H1 (cell line): ENCODE measurements at regions not wholly inside any gene's neighbourhood (a gene's known extent, or its start where the extent isn't known, plus 50 kb on each side); places are given as distances from the start of the nearest gene placed in this dataset.

Experiments
- CTCF ChIA-PET: fragments of 300-600 bp; sonication (Branson Sonifier 250); formaldehyde crosslinking; loops from one replicate; lab custom pipeline; 2021; ENCODE audit not compliant: partially characterized antibody; lab: Charles Lee
- POLR2A ChIA-PET: fragments of 300-600 bp; sonication (Branson Sonifier 250); formaldehyde crosslinking; loops from one replicate; lab custom pipeline; 2021; ENCODE audit warnings: inconsistent platforms; ENCODE audit not compliant: partially characterized antibody; lab: Charles Lee
- DNase-seq, 2 experiments: peaks; one replicate each; pipeline versions ENCODE4 v3.0.0 to v3.0.0-alpha.2; 2010 to 2022; ENCODE audit warnings: low spot score in 2 of 2, low read depth in 1 of 2, mixed read lengths in 1 of 2
- FAIRE-seq: peaks from 2 replicates; lab custom pipeline; 2011; peaks lifted over from hg19 to GRCh38; lab: Jason Lieb, UNC
- H2AFZ ChIP-seq: 2 replicates; pipeline ENCODE4 v1.8.1; 2012; ENCODE audit warnings: low read length, inconsistent platforms
- H2AK5ac ChIP-seq: 2 replicates; pipeline ENCODE4 v1.6.1; 2013; ENCODE audit warnings: low read depth, low read length
- H2BK120ac ChIP-seq: replicated peaks from 2 replicates; pipeline ENCODE3; 2013; ENCODE audit warnings: low read depth, low read length, inconsistent platforms
- H2BK12ac ChIP-seq: 2 replicates; pipeline ENCODE4 v1.6.1; 2013; ENCODE audit warnings: low read depth, low read length
- H2BK15ac ChIP-seq: 2 replicates; pipeline ENCODE4 v1.6.1; 2013; ENCODE audit warnings: low read length
- H2BK20ac ChIP-seq: 2 replicates; pipeline ENCODE4 v1.6.1; 2013; ENCODE audit warnings: low read length
- H2BK5ac ChIP-seq: 2 replicates; pipeline ENCODE4 v1.6.1; 2013; ENCODE audit warnings: low read depth, low read length
- H3K14ac ChIP-seq: 2 replicates; pipeline ENCODE4 v1.6.1; 2013; ENCODE audit warnings: inconsistent platforms; ENCODE audit not compliant: insufficient read length
- H3K18ac ChIP-seq: 2 replicates; pipeline ENCODE4 v1.6.1; 2013; ENCODE audit warnings: low read length; ENCODE audit errors: extremely low read depth
- H3K23ac ChIP-seq: 2 replicates; pipeline ENCODE4 v1.6.1; 2013; ENCODE audit warnings: inconsistent platforms; ENCODE audit not compliant: insufficient read length
- H3K23me2 ChIP-seq: 2 replicates; pipeline ENCODE4 v1.6.1; 2013; ENCODE audit warnings: low read depth, low read length
- H3K27ac ChIP-seq: 2 replicates; pipeline ENCODE4 v1.6.1; 2011; ENCODE audit warnings: low read depth, low read length, inconsistent platforms
- H3K27me3 ChIP-seq, 4 experiments: replicated peaks in 1 of 4; 1 replicate in 1 of 4; 2 replicates in 3 of 4; pipeline versions ENCODE4 v1.6.1 to v1.8.1; 2011 to 2013; ENCODE audit warnings: low read length in 3 of 4, mild to moderate bottlenecking in 3 of 4, inconsistent platforms in 2 of 4, mixed read lengths in 2 of 4, moderate library complexity in 1 of 4; ENCODE audit not compliant: control insufficient read depth in 3 of 4, insufficient read depth in 3 of 4; ENCODE audit errors: extremely low read depth in 1 of 4
- H3K36me3 ChIP-seq, 4 experiments: 2 replicates each; pipeline versions ENCODE4 v1.6.1 to v1.8.1; 2011 to 2013; ENCODE audit warnings: mild to moderate bottlenecking in 4 of 4, low read length in 3 of 4, moderate library complexity in 2 of 4, control low read depth in 1 of 4, inconsistent platforms in 1 of 4; ENCODE audit not compliant: insufficient read depth in 4 of 4, control insufficient read depth in 2 of 4
- H3K4ac ChIP-seq: replicated peaks from 2 replicates; pipeline ENCODE3; 2013; ENCODE audit warnings: low read length, low read depth, mixed read lengths, inconsistent platforms; ENCODE audit not compliant: insufficient read length
- H3K4me1 ChIP-seq, 4 experiments: replicated peaks in 1 of 4; 1 replicate in 1 of 4; 2 replicates in 3 of 4; pipeline versions ENCODE4 v1.6.1 to v1.8.1; 2011 to 2013; ENCODE audit warnings: low read length in 3 of 4, inconsistent platforms in 2 of 4, mixed read lengths in 1 of 4; ENCODE audit not compliant: insufficient read depth in 4 of 4, control insufficient read depth in 3 of 4
- H3K4me2 ChIP-seq, 2 experiments: 2 replicates each; pipeline versions ENCODE4 v1.6.1 to v1.8.1; 2011 to 2013; ENCODE audit warnings: low read depth in 2 of 2, low read length in 2 of 2, control low read depth in 1 of 2, inconsistent platforms in 1 of 2, mild to moderate bottlenecking in 1 of 2; ENCODE audit not compliant: insufficient read depth in 1 of 2
- H3K4me3 ChIP-seq, 4 experiments: fragments of 200-600, 300-600 bp in 1 of 4; sonication (generic), shearing (Covaris generic), sonication (Bioruptor Twin) in 1 of 4; 2 replicates each; pipeline versions ENCODE4 v1.5.1 to v1.8.1; 2011 to 2016; ENCODE audit warnings: low read length in 4 of 4, low read depth in 3 of 4, control low read depth in 2 of 4, inconsistent platforms in 2 of 4, mild to moderate bottlenecking in 2 of 4, mixed read lengths in 1 of 4, moderate library complexity in 1 of 4; ENCODE audit not compliant: insufficient read depth in 2 of 4; ENCODE audit errors: extremely low read depth in 1 of 4
- H3K56ac ChIP-seq: replicated peaks from 2 replicates; pipeline ENCODE3; 2013; ENCODE audit warnings: low read depth, mild to moderate bottlenecking, mixed read lengths, low read length, inconsistent platforms; ENCODE audit not compliant: insufficient read length
- H3K79me1 ChIP-seq: 2 replicates; pipeline ENCODE4 v1.6.1; 2013; ENCODE audit warnings: low read depth, low read length, control low read depth
- H3K79me2 ChIP-seq, 2 experiments: 2 replicates each; pipeline versions ENCODE4 v1.6.1 to v1.8.1; 2012 to 2013; ENCODE audit warnings: low read length in 2 of 2, mild to moderate bottlenecking in 2 of 2, inconsistent platforms in 1 of 2; ENCODE audit not compliant: insufficient read depth in 2 of 2, control insufficient read depth in 1 of 2
- H3K9ac ChIP-seq, 4 experiments: replicated peaks in 1 of 4; 1 replicate in 1 of 4; 2 replicates in 3 of 4; pipeline versions ENCODE4 v1.6.1 to v1.8.1; 2011 to 2013; ENCODE audit warnings: low read depth in 3 of 4, low read length in 3 of 4, control low read depth in 2 of 4, mild to moderate bottlenecking in 2 of 4, moderate library complexity in 2 of 4, inconsistent platforms in 1 of 4; ENCODE audit errors: extremely low read depth in 1 of 4
- H3K9me3 ChIP-seq, 2 experiments: 2 replicates each; pipeline versions ENCODE4 v1.6.1 to v1.8.1; 2012 to 2013; ENCODE audit warnings: mild to moderate bottlenecking in 2 of 2, moderate library complexity in 2 of 2, control low read depth in 1 of 2, inconsistent platforms in 1 of 2, low read depth in 1 of 2, low read length in 1 of 2, mixed read lengths in 1 of 2; ENCODE audit not compliant: insufficient read depth in 2 of 2
- H4K20me1 ChIP-seq, 2 experiments: replicated peaks in 1 of 2; 2 replicates each; pipeline versions ENCODE3 to v1.8.1; 2011 to 2013; ENCODE audit warnings: inconsistent platforms in 2 of 2, low read length in 2 of 2, mild to moderate bottlenecking in 1 of 2; ENCODE audit not compliant: insufficient read depth in 2 of 2, control insufficient read depth in 1 of 2
- H4K5ac ChIP-seq: 2 replicates; pipeline ENCODE4 v1.6.1; 2013; ENCODE audit warnings: low read length, low read depth, mixed read lengths, inconsistent platforms; ENCODE audit not compliant: insufficient read length
- H4K8ac ChIP-seq: 2 replicates; pipeline ENCODE4 v1.8.0; 2013; ENCODE audit warnings: mild to moderate bottlenecking, moderate library complexity, low read length, inconsistent platforms; ENCODE audit not compliant: insufficient read depth; ENCODE audit errors: extremely low read depth
- H4K91ac ChIP-seq: replicated peaks from 2 replicates; pipeline ENCODE3; 2013; ENCODE audit warnings: low read length, mixed read lengths, inconsistent platforms; ENCODE audit not compliant: insufficient read length
- CHD7 ChIP-seq: fragments of 300-600 bp; sonication (generic); IDR thresholded peaks from 2 replicates; pipeline ENCODE4 v1.7.1; 2012; ENCODE audit warnings: low read length, moderate library complexity, mild to moderate bottlenecking, inconsistent platforms; ENCODE audit not compliant: insufficient replicate concordance
- WGBS, 2 experiments: shearing (Covaris generic) in 1 of 2; methylation state at CpG; one replicate each; pipeline versions ENCODE4 v1.1.6 to v1.1.7; 2013 to 2015; ENCODE audit warnings: low lambda C conversion rate in 2 of 2, mixed read lengths in 2 of 2, inconsistent platforms in 1 of 2, low coverage in 1 of 2, missing lambda C conversion rate in 1 of 2; ENCODE audit not compliant: insufficient replicate concordance in 2 of 2, insufficient coverage in 1 of 2, insufficient read length in 1 of 2; ENCODE audit errors: extremely low coverage in 1 of 2, missing lambda C conversion rate in 1 of 2; 5-methylcytosine and 5-hydroxymethylcytosine counted together

GRCh38 chr1:163974120-163974519, 584.9 kb upstream of the PBX1 start:
- FAIRE-seq: no peak
- WGBS, 2 experiments: 88% methylated on average over 2 of the region's 2 CpGs; no CpG with 5 or more reads in 1 of the 2 experiments
- no peak for TF ChIP-seq CHD7

More at GRCh38 chr1:163974120-163974519, 584.9 kb upstream of the PBX1 start:
- Histone ChIP-seq H2BK20ac (no peak overlapping the region), H4K91ac (no peak overlapping the region), H3K9ac (no peak overlapping the region), H3K56ac (no peak overlapping the region), H2BK12ac (no peak overlapping the region), H4K8ac (no peak overlapping the region), H2AFZ (no peak overlapping the region), H3K79me1 (no peaks in the 10 kb centered on the region), H3K27me3 (peaks cover 0 to 1% (median 0%) of the 10 kb centered on the region in 4 experiments; a peak in 1 of 7 replicates), H2AK5ac (no peak overlapping the region), H2BK15ac (no peak overlapping the region), H3K18ac (no peak overlapping the region), H3K23me2 (no peaks in the 10 kb centered on the region), H2BK5ac (no peak overlapping the region), H4K20me1 (no peaks in the 10 kb centered on the region), H3K4me1 (no peaks in the 10 kb centered on the region), H3K4me2 (no peak overlapping the region), H3K36me3 (no peaks in the 10 kb centered on the region), H2BK120ac (no peak overlapping the region), H3K4me3 (no peak overlapping the region), H3K9me3 (no peaks in the 10 kb centered on the region), H4K5ac (no peak overlapping the region), H3K23ac (no peak overlapping the region), H3K14ac (no peak overlapping the region), H3K4ac (no peak overlapping the region), H3K79me2 (no peaks in the 10 kb centered on the region), H3K27ac (no peak overlapping the region)
- CTCF ChIA-PET: no interaction called here
- POLR2A ChIA-PET: no interaction called here
- DNase-seq: no peak
